ENCODE measurements at regions not wholly inside any gene's neighbourhood (a gene's known extent, or its start where the extent isn't known, plus 50 kb on each side); places are given as distances from the start of the nearest gene placed in this dataset.

DNA sequence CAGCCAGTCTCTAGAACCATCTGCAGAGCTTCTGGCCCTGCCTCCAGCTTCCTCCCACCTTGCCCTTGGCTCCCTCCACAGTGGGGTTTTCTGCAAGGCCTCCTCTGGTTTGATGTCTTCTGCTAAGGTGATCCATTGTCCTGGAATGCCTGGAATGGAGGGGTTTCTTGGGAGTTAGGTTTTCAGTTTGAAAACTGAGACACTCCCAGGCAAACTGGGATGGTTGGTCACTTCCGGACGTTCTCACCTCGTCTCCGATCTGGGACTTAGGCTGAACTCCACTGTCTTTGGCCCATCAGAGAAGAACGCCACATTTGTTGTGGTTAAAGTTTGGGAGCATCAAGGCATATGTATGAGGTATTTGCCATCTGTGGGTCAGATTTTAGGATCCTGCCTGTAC lies 77.4 kb upstream of the KLHL25 start:
- DNase-seq: no peak

DNA sequence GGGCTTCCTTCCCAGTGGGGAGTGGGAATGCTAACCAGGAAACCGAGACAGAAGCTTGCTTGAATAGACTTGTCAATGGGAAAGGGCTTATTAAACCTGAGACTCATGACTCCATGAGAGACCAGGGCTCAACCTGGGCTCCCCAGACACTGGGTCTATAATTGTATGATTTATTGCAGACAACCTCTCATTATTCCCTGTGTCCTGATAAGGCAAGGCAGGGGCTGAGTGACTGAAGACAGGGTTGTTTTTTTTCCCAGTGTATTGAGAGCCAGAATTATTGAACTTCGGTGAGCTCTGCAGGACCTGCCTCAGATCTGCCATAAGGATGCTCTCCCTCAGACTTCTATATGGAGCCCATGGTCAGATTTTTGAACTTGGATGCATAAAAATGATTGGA lies 79.5 kb upstream of the KLHL25 start:
- no peaks in the 10 kb centered on the region for H3K36me3 ChIP-seq (ENCODE audit: control insufficient read depth in 1 of 2, insufficient read depth in 2 of 2, low read depth in 1 of 2, low read length in 2 of 2)
- H3K27me3 ChIP-seq (ENCODE audit: control insufficient read depth in 1 of 2, insufficient read depth in 1 of 2, low read length in 2 of 2): peaks cover 10 to 66% of the 10 kb centered on the region in 2 experiments
- no peak overlapping the region for H2BK15ac ChIP-seq (ENCODE audit: low read depth, poor library complexity, severe bottlenecking)
- H2AFZ ChIP-seq (ENCODE audit: low read depth, low read length): no peak overlapping the region
- no peak overlapping the region for H3K4ac ChIP-seq (ENCODE audit: low read depth in 1 of 2, low read length in 2 of 2)
- H2BK12ac ChIP-seq (ENCODE audit: low read length in 2 of 2): no peak overlapping the region
- no peak overlapping the region for H3K4me2 ChIP-seq (ENCODE audit: low read length, poor library complexity, severe bottlenecking)
- WGBS: 83% methylated on average over 2 of the region's 2 CpGs
- no peaks in the 10 kb centered on the region for H3K9me3 ChIP-seq (ENCODE audit: control insufficient read depth, low read length)
- no peak overlapping the region for H4K8ac ChIP-seq (ENCODE audit: low read length)
- no peak overlapping the region for H3K14ac ChIP-seq (ENCODE audit: low read length in 2 of 2)
- H3K18ac ChIP-seq (ENCODE audit: low read depth in 1 of 2, low read length in 2 of 2): no peak overlapping the region
- H3K79me1 ChIP-seq (replicated peaks; ENCODE audit: low read length, poor library complexity, severe bottlenecking): no peaks in the 10 kb centered on the region
- peaks cover 6% of the 10 kb centered on the region for H3K4me1 ChIP-seq (ENCODE audit: control insufficient read depth, insufficient read depth, low read depth, low read length)
- no peak overlapping the region for H4K91ac ChIP-seq (ENCODE audit: low read length)
- no peak for DNase-seq
- H2AK5ac ChIP-seq (ENCODE audit: low read length, severe bottlenecking): no peak overlapping the region
- H3K23ac ChIP-seq (ENCODE audit: low read length in 2 of 2): no peak overlapping the region
- no peak overlapping the region for H3K9ac ChIP-seq (ENCODE audit: low read length)
- no peak overlapping the region for H3K27ac ChIP-seq (ENCODE audit: low read length, poor library complexity, severe bottlenecking)
- no peak overlapping the region for H2BK5ac ChIP-seq (ENCODE audit: low read depth, low read length, poor library complexity, severe bottlenecking)
- H2BK120ac ChIP-seq (ENCODE audit: low read depth, low read length): no peak overlapping the region
- no peak overlapping the region for H3K4me3 ChIP-seq (ENCODE audit: insufficient read depth in 1 of 2, low read depth in 1 of 2, low read length in 2 of 2)

More for the DNA sequence above, 77.4 kb upstream of the KLHL25 start:
- H4K8ac ChIP-seq (ENCODE audit: low read length): no peak overlapping the region
- no peak overlapping the region for H3K9ac ChIP-seq (ENCODE audit: low read length)
- no peak overlapping the region for H2BK5ac ChIP-seq (ENCODE audit: low read depth, low read length, poor library complexity, severe bottlenecking)
- H3K4me2 ChIP-seq (ENCODE audit: low read length, poor library complexity, severe bottlenecking): no peak overlapping the region
- no peak overlapping the region for H2BK15ac ChIP-seq (ENCODE audit: low read depth, poor library complexity, severe bottlenecking)
- no peak overlapping the region for H4K91ac ChIP-seq (ENCODE audit: low read length)
- H2BK120ac ChIP-seq (ENCODE audit: low read depth, low read length): no peak overlapping the region
- H2BK12ac ChIP-seq (ENCODE audit: low read length in 2 of 2): no peak overlapping the region
- H3K4me3 ChIP-seq (ENCODE audit: insufficient read depth in 1 of 2, low read depth in 1 of 2, low read length in 2 of 2): no peak overlapping the region
- no peak overlapping the region for H3K27ac ChIP-seq (ENCODE audit: low read length, poor library complexity, severe bottlenecking)
- H3K4me1 ChIP-seq (ENCODE audit: control insufficient read depth, insufficient read depth, low read depth, low read length): peaks cover 3% of the 10 kb centered on the region
- WGBS: 83% methylated on average over 5 of the region's 5 CpGs
- H2AK5ac ChIP-seq (ENCODE audit: low read length, severe bottlenecking): no peak overlapping the region
- H3K36me3 ChIP-seq (ENCODE audit: control insufficient read depth in 1 of 2, insufficient read depth in 2 of 2, low read depth in 1 of 2, low read length in 2 of 2): no peaks in the 10 kb centered on the region
- no peak overlapping the region for H2AFZ ChIP-seq (ENCODE audit: low read depth, low read length)
- no peaks in the 10 kb centered on the region for H3K9me3 ChIP-seq (ENCODE audit: control insufficient read depth, low read length)
- H3K79me1 ChIP-seq (replicated peaks; ENCODE audit: low read length, poor library complexity, severe bottlenecking): no peaks in the 10 kb centered on the region
- no peak overlapping the region for H3K23ac ChIP-seq (ENCODE audit: low read length in 2 of 2)
- no peak overlapping the region for H3K4ac ChIP-seq (ENCODE audit: low read depth in 1 of 2, low read length in 2 of 2)
- H3K18ac ChIP-seq (ENCODE audit: low read depth in 1 of 2, low read length in 2 of 2): no peak overlapping the region
- no peak overlapping the region for H3K14ac ChIP-seq (ENCODE audit: low read length in 2 of 2)
- H3K27me3 ChIP-seq (ENCODE audit: control insufficient read depth in 1 of 2, insufficient read depth in 1 of 2, low read length in 2 of 2): peaks cover 14 to 60% of the 10 kb centered on the region in 2 experiments

DNA sequence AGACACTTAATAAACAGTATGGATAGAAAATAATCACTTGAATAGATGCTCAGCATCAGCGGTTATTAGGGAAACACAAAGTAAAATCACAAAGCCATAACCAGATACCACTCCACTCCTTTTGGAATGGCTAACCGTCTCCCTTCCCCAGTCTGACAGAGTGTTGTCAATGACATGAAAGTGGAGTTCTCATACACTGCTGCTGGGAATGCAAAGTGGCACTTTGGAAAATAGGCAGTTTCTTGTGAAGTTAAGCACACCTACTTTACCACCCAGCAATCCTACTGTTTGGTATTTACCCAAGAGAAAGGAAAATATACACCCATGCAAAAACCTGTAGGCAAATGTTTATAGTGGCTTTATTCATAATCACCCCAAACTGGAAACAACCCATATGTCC lies 81.0 kb upstream of the KLHL25 start:
- WGBS: 71% methylated on average over 2 of the region's 2 CpGs
- Histone ChIP-seq H3K23ac (ENCODE audit: low read length in 2 of 2) (no peak overlapping the region), H3K4me3 (ENCODE audit: insufficient read depth in 1 of 2, low read depth in 1 of 2, low read length in 2 of 2) (no peak overlapping the region), H3K18ac (ENCODE audit: low read depth in 1 of 2, low read length in 2 of 2) (no peak overlapping the region), H2BK5ac (ENCODE audit: low read depth, low read length, poor library complexity, severe bottlenecking) (no peak overlapping the region), H3K4me1 (ENCODE audit: control insufficient read depth, insufficient read depth, low read depth, low read length) (peaks cover 6% of the 10 kb centered on the region), H4K91ac (ENCODE audit: low read length) (no peak overlapping the region), H3K27me3 (ENCODE audit: control insufficient read depth in 1 of 2, insufficient read depth in 1 of 2, low read length in 2 of 2) (peaks cover 10 to 67% of the 10 kb centered on the region in 2 experiments), H4K8ac (ENCODE audit: low read length) (no peak overlapping the region), H3K9ac (ENCODE audit: low read length) (no peak overlapping the region), H2AFZ (ENCODE audit: low read depth, low read length) (no peak overlapping the region), H3K4me2 (ENCODE audit: low read length, poor library complexity, severe bottlenecking) (no peak overlapping the region), H3K79me1 (replicated peaks; ENCODE audit: low read length, poor library complexity, severe bottlenecking) (no peaks in the 10 kb centered on the region), H2AK5ac (ENCODE audit: low read length, severe bottlenecking) (no peak overlapping the region), H3K4ac (ENCODE audit: low read depth in 1 of 2, low read length in 2 of 2) (no peak overlapping the region), H2BK15ac (ENCODE audit: low read depth, poor library complexity, severe bottlenecking) (no peak overlapping the region), H3K27ac (ENCODE audit: low read length, poor library complexity, severe bottlenecking) (no peak overlapping the region), H3K14ac (ENCODE audit: low read length in 2 of 2) (no peak overlapping the region), H2BK12ac (ENCODE audit: low read length in 2 of 2) (no peak overlapping the region), H3K9me3 (ENCODE audit: control insufficient read depth, low read length) (no peaks in the 10 kb centered on the region), H2BK120ac (ENCODE audit: low read depth, low read length) (no peak overlapping the region), H3K36me3 (ENCODE audit: control insufficient read depth in 1 of 2, insufficient read depth in 2 of 2, low read depth in 1 of 2, low read length in 2 of 2) (no peaks in the 10 kb centered on the region)
- DNase-seq: no peak

DNA sequence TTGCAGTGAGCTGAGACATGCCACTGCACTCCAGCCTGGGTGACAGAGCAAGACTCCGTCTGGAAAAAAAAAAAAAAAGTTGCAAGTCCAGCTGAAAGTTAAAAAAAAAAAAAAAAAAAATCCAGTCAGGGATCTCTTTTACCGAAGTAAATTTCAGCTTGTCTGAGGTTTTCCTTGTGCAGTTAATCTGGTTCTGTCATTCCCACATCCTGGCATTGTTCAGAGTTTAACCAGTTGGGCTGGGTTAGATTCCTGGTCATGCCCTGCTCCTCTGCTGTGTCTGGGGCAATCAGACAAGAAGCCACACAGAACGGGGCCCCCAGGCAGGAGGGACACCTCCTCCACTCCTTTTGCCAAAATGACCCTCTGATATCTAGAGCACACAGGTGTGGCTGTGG lies 84.1 kb upstream of the KLHL25 start:
- no peak overlapping the region for H4K91ac ChIP-seq (ENCODE audit: low read length)
- 64% methylated on average over 2 of the region's 3 CpGs for WGBS
- H3K27me3 ChIP-seq (ENCODE audit: control insufficient read depth in 1 of 2, insufficient read depth in 1 of 2, low read length in 2 of 2): peaks cover 9 to 45% of the 10 kb centered on the region in 2 experiments

More for the DNA sequence above, 84.1 kb upstream of the KLHL25 start:
- Histone ChIP-seq H3K79me1 (replicated peaks; ENCODE audit: low read length, poor library complexity, severe bottlenecking) (no peaks in the 10 kb centered on the region), H4K8ac (ENCODE audit: low read length) (no peak overlapping the region), H2AFZ (ENCODE audit: low read depth, low read length) (no peak overlapping the region), H3K4me3 (ENCODE audit: insufficient read depth in 1 of 2, low read depth in 1 of 2, low read length in 2 of 2) (no peak overlapping the region), H3K4me2 (ENCODE audit: low read length, poor library complexity, severe bottlenecking) (no peak overlapping the region), H3K18ac (ENCODE audit: low read depth in 1 of 2, low read length in 2 of 2) (no peak overlapping the region), H3K27ac (ENCODE audit: low read length, poor library complexity, severe bottlenecking) (no peak overlapping the region), H2BK5ac (ENCODE audit: low read depth, low read length, poor library complexity, severe bottlenecking) (no peak overlapping the region), H3K4ac (ENCODE audit: low read depth in 1 of 2, low read length in 2 of 2) (no peak overlapping the region), H3K14ac (ENCODE audit: low read length in 2 of 2) (no peak overlapping the region), H3K9me3 (ENCODE audit: control insufficient read depth, low read length) (no peaks in the 10 kb centered on the region), H3K36me3 (ENCODE audit: control insufficient read depth in 1 of 2, insufficient read depth in 2 of 2, low read depth in 1 of 2, low read length in 2 of 2) (no peaks in the 10 kb centered on the region), H2BK120ac (ENCODE audit: low read depth, low read length) (no peak overlapping the region), H3K23ac (ENCODE audit: low read length in 2 of 2) (no peak overlapping the region), H3K4me1 (ENCODE audit: control insufficient read depth, insufficient read depth, low read depth, low read length) (peaks cover 6% of the 10 kb centered on the region), H3K9ac (ENCODE audit: low read length) (no peak overlapping the region), H2BK15ac (ENCODE audit: low read depth, poor library complexity, severe bottlenecking) (no peak overlapping the region), H2BK12ac (ENCODE audit: low read length in 2 of 2) (no peak overlapping the region), H2AK5ac (ENCODE audit: low read length, severe bottlenecking) (no peak overlapping the region)
- DNase-seq: no peak
